ENCODE measurements at regions not wholly inside any gene's neighbourhood (a gene's known extent, or its start where the extent isn't known, plus 50 kb on each side); places are given as distances from the start of the nearest gene placed in this dataset.

DNA sequence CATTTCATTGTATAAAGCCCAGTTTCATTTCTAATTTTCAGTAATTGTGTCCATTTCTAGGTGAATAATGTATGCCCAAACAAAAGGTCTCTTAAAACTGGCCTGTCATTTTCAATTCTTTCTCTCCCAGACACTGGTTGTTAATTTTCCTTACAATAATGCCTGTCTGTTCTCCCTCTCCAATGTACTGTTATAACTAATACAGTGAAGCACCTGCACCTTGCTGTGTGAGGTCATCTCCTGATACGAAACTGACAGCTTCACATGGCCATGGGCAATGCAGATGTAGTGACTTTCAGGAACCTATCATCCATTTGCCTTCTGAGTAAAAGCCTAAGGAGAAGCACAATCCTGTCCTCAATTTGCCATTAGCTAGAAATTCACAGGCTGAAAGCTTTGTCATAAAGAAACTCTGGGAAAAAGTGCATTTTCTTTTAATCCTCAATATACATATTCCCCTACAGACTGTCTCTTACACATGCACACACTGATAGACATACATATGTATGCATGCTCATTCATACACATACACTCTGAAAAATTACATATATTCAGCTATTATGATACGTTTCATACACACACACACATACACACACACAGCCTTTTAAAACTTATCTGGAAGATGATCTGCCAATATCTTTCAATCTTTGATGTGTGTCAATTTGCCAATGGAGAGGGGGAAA lies 1030.3 kb downstream of the TDRD15 start:
- TF ChIP-seq, protein P1, sequence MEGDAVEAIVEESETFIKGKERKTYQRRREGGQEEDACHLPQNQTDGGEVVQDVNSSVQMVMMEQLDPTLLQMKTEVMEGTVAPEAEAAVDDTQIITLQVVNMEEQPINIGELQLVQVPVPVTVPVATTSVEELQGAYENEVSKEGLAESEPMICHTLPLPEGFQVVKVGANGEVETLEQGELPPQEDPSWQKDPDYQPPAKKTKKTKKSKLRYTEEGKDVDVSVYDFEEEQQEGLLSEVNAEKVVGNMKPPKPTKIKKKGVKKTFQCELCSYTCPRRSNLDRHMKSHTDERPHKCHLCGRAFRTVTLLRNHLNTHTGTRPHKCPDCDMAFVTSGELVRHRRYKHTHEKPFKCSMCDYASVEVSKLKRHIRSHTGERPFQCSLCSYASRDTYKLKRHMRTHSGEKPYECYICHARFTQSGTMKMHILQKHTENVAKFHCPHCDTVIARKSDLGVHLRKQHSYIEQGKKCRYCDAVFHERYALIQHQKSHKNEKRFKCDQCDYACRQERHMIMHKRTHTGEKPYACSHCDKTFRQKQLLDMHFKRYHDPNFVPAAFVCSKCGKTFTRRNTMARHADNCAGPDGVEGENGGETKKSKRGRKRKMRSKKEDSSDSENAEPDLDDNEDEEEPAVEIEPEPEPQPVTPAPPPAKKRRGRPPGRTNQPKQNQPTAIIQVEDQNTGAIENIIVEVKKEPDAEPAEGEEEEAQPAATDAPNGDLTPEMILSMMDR (IDR thresholded peaks at IDR 0.05): no peak

- TF ChIP-seq, protein P1 (IDR thresholded peaks at IDR 0.05): no peak
Measured at GRCh38 chr2:22167256-22167655, 1043.5 kb downstream of the TDRD15 start.

GRCh38 chr2:22175003-22175402 lies 1051.2 kb downstream of the TDRD15 start:
- TF ChIP-seq, protein P1 (IDR thresholded peaks at IDR 0.05): no peak

- TF ChIP-seq, protein P1 (IDR thresholded peaks at IDR 0.05): no peak
Measured at GRCh38 chr2:22185251-22185650, 1061.5 kb downstream of the TDRD15 start.

- TF ChIP-seq, protein P1 (IDR thresholded peaks at IDR 0.05): no peak
Measured at GRCh38 chr2:22189893-22190480, 1066.2 kb downstream of the TDRD15 start.

- TF ChIP-seq, protein P1 (IDR thresholded peaks at IDR 0.05): no peak
Measured at GRCh38 chr2:22194218-22194617, 1070.5 kb downstream of the TDRD15 start.

- TF ChIP-seq, protein P1 (IDR thresholded peaks at IDR 0.05): no peak
Measured at GRCh38 chr2:22196806-22197205, 1073.0 kb downstream of the TDRD15 start.

Measured in LNCAP (cell line).